ENCODE measurements at regions not wholly inside any gene's neighbourhood (a gene's known extent, or its start where the extent isn't known, plus 50 kb on each side); places are given as distances from the start of the nearest gene placed in this dataset.
"Not testable (repeated sequence)": the region's sequence is repeated elsewhere in the genome, so short reads cannot be mapped to it uniquely, and the experiment has no call there.

GRCh38 chr5:116947691-116948528, 373.3 kb upstream of the SEMA6A start:
- DNase-seq (ENCODE audit: low read depth) = peak; percentile 8
- in situ Hi-C loops (cut with HindIII; ENCODE audit: low sequenced_read_pairs) = no loop called here
- peak; percentile 65 for TF ChIP-seq CTCF (IDR thresholded peaks at IDR 0.05; ENCODE audit: low read depth, low read length, missing control alignments)
- no peak overlapping the region for H3K4me3 ChIP-seq (ENCODE audit: low read depth, low read length)

- DNase-seq (ENCODE audit: low read depth); in situ Hi-C loops (cut with HindIII; ENCODE audit: low sequenced_read_pairs); H3K4me3 ChIP-seq (ENCODE audit: low read depth, low read length): not testable (repeated sequence)
Measured at GRCh38 chr5:116945613-116946382, 371.2 kb upstream of the SEMA6A start.

GRCh38 chr5:116944183-116944582, 369.6 kb upstream of the SEMA6A start:
- H3K4me3 ChIP-seq (ENCODE audit: low read depth, low read length) = no peak overlapping the region
- in situ Hi-C loops (cut with HindIII; ENCODE audit: low sequenced_read_pairs) = no loop called here
- no peak for DNase-seq (ENCODE audit: low read depth)
- no peak for TF ChIP-seq CTCF (IDR thresholded peaks at IDR 0.05; ENCODE audit: low read depth, low read length, missing control alignments)

- in situ Hi-C loops (cut with HindIII; ENCODE audit: low sequenced_read_pairs) = no loop called here
- H3K4me3 ChIP-seq (ENCODE audit: low read depth, low read length) = no peak overlapping the region
- no peak for TF ChIP-seq CTCF (IDR thresholded peaks at IDR 0.05; ENCODE audit: low read depth, low read length, missing control alignments)
- DNase-seq (ENCODE audit: low read depth) = no peak
Measured at GRCh38 chr5:116942622-116943021, 368.0 kb upstream of the SEMA6A start.

GRCh38 chr5:116939641-116940040, 365.0 kb upstream of the SEMA6A start:
- no peak for DNase-seq (ENCODE audit: low read depth)
- no peak for TF ChIP-seq CTCF (IDR thresholded peaks at IDR 0.05; ENCODE audit: low read depth, low read length, missing control alignments)
- in situ Hi-C loops (cut with HindIII; ENCODE audit: low sequenced_read_pairs) = no loop called here
- H3K4me3 ChIP-seq (ENCODE audit: low read depth, low read length) = no peak overlapping the region

GRCh38 chr5:116938488-116938887, 363.9 kb upstream of the SEMA6A start:
- DNase-seq (ENCODE audit: low read depth) = no peak
- in situ Hi-C loops (cut with HindIII; ENCODE audit: low sequenced_read_pairs) = no loop called here
- no peak for TF ChIP-seq CTCF (IDR thresholded peaks at IDR 0.05; ENCODE audit: low read depth, low read length, missing control alignments)
- no peak overlapping the region for H3K4me3 ChIP-seq (ENCODE audit: low read depth, low read length)
